K562 (cell line): ENCODE measurements at regions not wholly inside any gene's neighbourhood (a gene's known extent, or its start where the extent isn't known, plus 50 kb on each side); places are given as distances from the start of the nearest gene placed in this dataset.

ENCODE experiments used
- ATAC-seq: fragments of 200-7000 bp; cut with Tn5 transposase; 3 replicates; pipeline ENCODE4 v1.9.1; 2020; ENCODE audit warnings: moderate library complexity
- BruUV-seq: library from RNA; stranded (reverse); fragments of 400-500 nt; replicated peaks from 2 replicates; lab custom pipeline; 2021; lab: Mats Ljungman, UMichigan
- CTCF ChIA-PET: fragments of 300-600 bp; formaldehyde crosslinking; extraction: SDS; loops from one replicate; lab custom pipeline; 2021; ENCODE audit warnings: low intra/inter-chr PET ratio; lab: Yijun Ruan, JAX
- POLR2A ChIA-PET: fragments of 300-600, 350-650 bp; sonication (Branson Sonifier 250); formaldehyde crosslinking; extraction: SDS; loops from one replicate; lab custom pipeline; 2021; ENCODE audit warnings: antibody characterized with exemption, inconsistent platforms; lab: Yijun Ruan, JAX
- DNase-seq, 4 experiments: peaks; one replicate each; pipeline versions ENCODE4 v3.0.0 to v3.0.0-alpha.2; 2011 to 2018; ENCODE audit warnings: low spot score in 3 of 4, mixed read lengths in 3 of 4; ENCODE audit errors: extremely low read depth in 1 of 4
- FAIRE-seq: peaks from 2 replicates; lab custom pipeline; 2011; peaks lifted over from hg19 to GRCh38; lab: Jason Lieb, UNC
- H2AFZ ChIP-seq: 2 replicates; pipeline ENCODE4 v1.6.0; 2011; ENCODE audit warnings: low read depth, low read length, control low read depth, inconsistent platforms
- H3K27ac ChIP-seq: fragments of 200-600 bp; 3 replicates; pipeline ENCODE4 v1.8.0; 2011; ENCODE audit warnings: low read depth, mild to moderate bottlenecking, control low read depth, inconsistent platforms, low read length, moderate library complexity, mixed read lengths; ENCODE audit errors: extremely low read depth
- H3K27me3 ChIP-seq, 2 experiments: fragments of 300-600 bp in 1 of 2; 2 replicates in 1 of 2; 3 replicates in 1 of 2; pipeline versions ENCODE4 v1.6.0 to v1.8.0; 2011; ENCODE audit warnings: inconsistent platforms in 2 of 2, low read length in 2 of 2, mild to moderate bottlenecking in 1 of 2, mixed read lengths in 1 of 2, moderate library complexity in 1 of 2; ENCODE audit not compliant: control insufficient read depth in 2 of 2, insufficient read depth in 2 of 2
- H3K36me3 ChIP-seq: fragments of 300-600 bp; 3 replicates; pipeline ENCODE4 v1.8.0; 2011; ENCODE audit warnings: mild to moderate bottlenecking, low read length, inconsistent platforms; ENCODE audit not compliant: control insufficient read depth, insufficient read depth
- H3K4me1 ChIP-seq, 2 experiments: fragments of 200-600 bp in 1 of 2; replicated peaks in 1 of 2; 2 replicates in 1 of 2; 3 replicates in 1 of 2; pipeline versions ENCODE4 v1.5.1 to v1.8.0; 2011; ENCODE audit warnings: inconsistent platforms in 2 of 2, low read length in 2 of 2, mild to moderate bottlenecking in 1 of 2, mixed read lengths in 1 of 2, moderate library complexity in 1 of 2; ENCODE audit not compliant: control insufficient read depth in 2 of 2, insufficient read depth in 2 of 2
- H3K4me2 ChIP-seq: 2 replicates; pipeline ENCODE4 v1.6.1; 2011; ENCODE audit warnings: low read length, control low read depth, inconsistent platforms, mixed read lengths; ENCODE audit not compliant: insufficient read depth
- H3K4me3 ChIP-seq: fragments of 200-600 bp; sonication (generic), shearing (Covaris generic); 2 replicates; pipeline ENCODE4 v1.5.1; 2016; ENCODE audit warnings: control low read depth, inconsistent platforms
- H3K79me2 ChIP-seq: fragments of 200-600 bp; 3 replicates; pipeline ENCODE4 v1.8.0; 2011; ENCODE audit warnings: low read length, inconsistent platforms; ENCODE audit not compliant: control insufficient read depth, insufficient read depth
- H3K9ac ChIP-seq, 2 experiments: 2 replicates each; pipeline versions ENCODE4 v1.6.0 to v1.6.1; 2011; ENCODE audit warnings: low read depth in 2 of 2, low read length in 2 of 2, control low read depth in 1 of 2, inconsistent platforms in 1 of 2, mild to moderate bottlenecking in 1 of 2, mixed read lengths in 1 of 2; ENCODE audit not compliant: insufficient read depth in 1 of 2
- H3K9me1 ChIP-seq: one replicate; pipeline ENCODE4 v1.6.0; 2011; ENCODE audit warnings: inconsistent platforms, mild to moderate bottlenecking, low read length, moderate library complexity; ENCODE audit not compliant: control insufficient read depth, insufficient read depth
- H3K9me3 ChIP-seq: replicated peaks from 2 replicates; pipeline ENCODE4 v1.5.1; 2011; ENCODE audit warnings: low read depth, low read length, inconsistent platforms; ENCODE audit not compliant: control insufficient read depth, insufficient read depth
- H4K20me1 ChIP-seq: replicated peaks from 2 replicates; pipeline ENCODE4 v1.6.1; 2011; ENCODE audit warnings: low read length, inconsistent platforms, mixed read lengths; ENCODE audit not compliant: control insufficient read depth, insufficient read depth
- CBFA2T2 ChIP-seq: fragments of 450-650 bp; conservative IDR thresholded peaks from 2 replicates; pipeline ENCODE4 v1.6.1; 2017; ENCODE audit warnings: mild to moderate bottlenecking
- CBX3 ChIP-seq, 2 experiments: IDR thresholded peaks; 1 replicate in 1 of 2; 2 replicates in 1 of 2; pipeline ENCODE4 v1.6.1; 2012; ENCODE audit warnings: inconsistent platforms in 2 of 2, low read length in 2 of 2, borderline replicate concordance in 1 of 2, control low read depth in 1 of 2
- CCNT2 ChIP-seq: IDR thresholded peaks from 2 replicates; pipeline ENCODE4 v1.6.1; 2011; ENCODE audit warnings: borderline replicate concordance, low read depth, mild to moderate bottlenecking, moderate library complexity, mixed read lengths, low read length; ENCODE audit not compliant: insufficient read length; ENCODE audit errors: extremely low read depth
- CHCHD3 ChIP-seq: fragments of 250-450 bp; sonication (Bioruptor Pico); IDR thresholded peaks from 2 replicates; pipeline ENCODE4 v2.1.2; 2022; ENCODE audit warnings: mild to moderate bottlenecking
- MYNN ChIP-seq, 2 experiments: sonication (generic); formaldehyde crosslinking in 1 of 2; IDR thresholded peaks; 2 replicates each; pipeline versions ENCODE4 v1.5.0 to v1.6.1; 2016 to 2020; ENCODE audit warnings: antibody characterized with exemption in 1 of 2, missing genetic modification reagents in 1 of 2
- NFIC ChIP-seq: fragments of 450-650 bp; IDR thresholded peaks from 2 replicates; pipeline ENCODE4 v1.6.1; 2017; ENCODE audit warnings: mild to moderate bottlenecking, inconsistent platforms
- PML ChIP-seq: IDR thresholded peaks from 2 replicates; pipeline ENCODE4 v1.6.1; 2012; ENCODE audit warnings: low read length, inconsistent platforms
- RNF219 ChIP-seq: fragments of 250-450 bp; sonication (Bioruptor Pico); IDR thresholded peaks from 2 replicates; pipeline ENCODE4 v1.5.0; 2022; ENCODE audit warnings: mild to moderate bottlenecking
- SRSF3 ChIP-seq: fragments of 200-400 bp; formaldehyde crosslinking; IDR thresholded peaks from 2 replicates; pipeline ENCODE4 v1.6.1; 2016; ENCODE audit warnings: mild to moderate bottlenecking, low read length, moderate library complexity; ENCODE audit not compliant: insufficient read depth
- U2AF2 ChIP-seq: fragments of 200-400 bp; formaldehyde crosslinking; optimal IDR thresholded peaks from 2 replicates; pipeline ENCODE3; 2017; ENCODE audit warnings: low read depth, mild to moderate bottlenecking, low read length
- ZNF3 ChIP-seq: fragments of 250-450 bp; sonication (Bioruptor Pico); IDR thresholded peaks from 2 replicates; pipeline ENCODE4 v1.5.0; 2021; ENCODE audit warnings: mild to moderate bottlenecking, moderate library complexity
- WGBS: fragments of 100-300 bp; shearing (Covaris generic); methylation state at CpG from one replicate; pipeline ENCODE4 v1.1.6; 2016; ENCODE audit warnings: low coverage, mixed read lengths; ENCODE audit not compliant: insufficient coverage; ENCODE audit errors: missing lambda C conversion rate; 5-methylcytosine and 5-hydroxymethylcytosine counted together
- in situ Hi-C: fragments of 300-500 bp; cut with MboI; formaldehyde crosslinking; loops from 4 replicates; pipeline ENCODE4 v1.15.0; 2018; ENCODE audit warnings: inconsistent platforms, mixed read lengths
- intact Hi-C: fragments of 100-400 bp; cut with micrococcal nuclease; formaldehyde crosslinking; loops from 2 replicates; pipeline ENCODE4 v1.14.2; 2022
- TF ChIP-seq, protein P1 (sequence below): sonication (generic); formaldehyde crosslinking; IDR thresholded peaks from 2 replicates; pipeline ENCODE4 v1.8.0; 2022; ENCODE audit warnings: mild to moderate bottlenecking, missing genetic modification reagents

- 3% methylated on average over 4 of the region's 4 CpGs for WGBS
- Histone ChIP-seq H4K20me1 (no peaks in the 10 kb centered on the region), H3K4me1 (no peaks in the 10 kb centered on the region), H3K9me1 (no peaks in the 10 kb centered on the region), H3K36me3 (no peaks in the 10 kb centered on the region), H3K9ac (no peak overlapping the region), H3K9me3 (no peaks in the 10 kb centered on the region), H3K4me3 (no peak overlapping the region), H3K27me3 (no peaks in the 10 kb centered on the region), H3K4me2 (no peak overlapping the region), H2AFZ (no peak overlapping the region), H3K79me2 (no peaks in the 10 kb centered on the region), H3K27ac (no peak overlapping the region)
- in situ Hi-C loops = no loop called here
- FAIRE-seq (no peak), ATAC-seq (no peak), DNase-seq (no peak)
- intact Hi-C loops = no loop called here
- ChIA-PET CTCF (no interaction called here), POLR2A (no interaction called here)
- no TSS peak for BruUV-seq
- TF ChIP-seq SRSF3 = no peak
These were observed 126.8 kb upstream of the OBI1 start for GRCh38 chr13:78785764-78786163.

- no peak overlapping the region for H2AFZ ChIP-seq
- no peak overlapping the region for H3K4me3 ChIP-seq
- no TSS peak for BruUV-seq
- POLR2A ChIA-PET = no interaction called here
- no peaks in the 10 kb centered on the region for H3K4me1 ChIP-seq
- no peaks in the 10 kb centered on the region for H3K9me1 ChIP-seq
- H3K4me2 ChIP-seq = no peak overlapping the region
- intact Hi-C loops (no loop called here), in situ Hi-C loops (no loop called here)
- CTCF ChIA-PET = no interaction called here
- WGBS = 0% methylated on average over 6 of the region's 6 CpGs
- FAIRE-seq = no peak
- H3K9ac ChIP-seq = no peak overlapping the region
- no peaks in the 10 kb centered on the region for H3K36me3 ChIP-seq
- DNase-seq = no peak
- no peaks in the 10 kb centered on the region for H3K9me3 ChIP-seq
- no peak overlapping the region for H3K27ac ChIP-seq
- ATAC-seq = no peak
- H4K20me1 ChIP-seq = no peaks in the 10 kb centered on the region
- no peaks in the 10 kb centered on the region for H3K79me2 ChIP-seq
- no peaks in the 10 kb centered on the region for H3K27me3 ChIP-seq
- TF ChIP-seq PML (no peak), RNF219 (CRISPR knock-in tag) (no peak), U2AF2 (no peak), MYNN (IDR thresholded peaks at IDR 0.05) (no peak), MYNN (CRISPR knock-in tag; IDR thresholded peaks at IDR 0.05) (no peak), CHCHD3 (CRISPR knock-in tag) (no peak), CBX3 (IDR thresholded peaks at IDR 0.05; ENCODE audit: borderline replicate concordance in 1 of 2, low read length in 2 of 2) (no peak), CBFA2T2 (no peak), CCNT2 (no peak), ZNF3 (CRISPR knock-in tag) (no peak), NFIC (no peak)
- TF ChIP-seq, protein P1, sequence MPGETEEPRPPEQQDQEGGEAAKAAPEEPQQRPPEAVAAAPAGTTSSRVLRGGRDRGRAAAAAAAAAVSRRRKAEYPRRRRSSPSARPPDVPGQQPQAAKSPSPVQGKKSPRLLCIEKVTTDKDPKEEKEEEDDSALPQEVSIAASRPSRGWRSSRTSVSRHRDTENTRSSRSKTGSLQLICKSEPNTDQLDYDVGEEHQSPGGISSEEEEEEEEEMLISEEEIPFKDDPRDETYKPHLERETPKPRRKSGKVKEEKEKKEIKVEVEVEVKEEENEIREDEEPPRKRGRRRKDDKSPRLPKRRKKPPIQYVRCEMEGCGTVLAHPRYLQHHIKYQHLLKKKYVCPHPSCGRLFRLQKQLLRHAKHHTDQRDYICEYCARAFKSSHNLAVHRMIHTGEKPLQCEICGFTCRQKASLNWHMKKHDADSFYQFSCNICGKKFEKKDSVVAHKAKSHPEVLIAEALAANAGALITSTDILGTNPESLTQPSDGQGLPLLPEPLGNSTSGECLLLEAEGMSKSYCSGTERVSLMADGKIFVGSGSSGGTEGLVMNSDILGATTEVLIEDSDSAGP = no peak
These were observed 125.2 kb upstream of the OBI1 start for GRCh38 chr13:78784014-78784750.
